Astrocyte of the spinal cord (primary cell): ENCODE measurements at regions not wholly inside any gene's neighbourhood (a gene's known extent, or its start where the extent isn't known, plus 50 kb on each side); places are given as distances from the start of the nearest gene placed in this dataset.

Source experiments
- DNase-seq: peaks from one replicate; pipeline ENCODE4 v3.0.0; 2011; ENCODE audit warnings: low read depth, low spot score
- H3K4me3 ChIP-seq: 2 replicates; pipeline ENCODE4 v1.5.1; 2011; ENCODE audit warnings: low read depth, mild to moderate bottlenecking, low read length, moderate library complexity
- CTCF ChIP-seq: IDR thresholded peaks from 2 replicates; pipeline ENCODE4 v1.5.1; 2012; ENCODE audit warnings: low read depth, mild to moderate bottlenecking, low read length, inconsistent platforms
- in situ Hi-C: cut with HindIII; loops from 2 replicates; pipeline ENCODE4 v1.10.0; 2017; ENCODE audit warnings: low sequenced_read_pairs

GRCh38 chr4:107473126-107473525, 246.9 kb downstream of the PAPSS1 start:
- no peak overlapping the region for H3K4me3 ChIP-seq
- in situ Hi-C loops = no loop called here
- DNase-seq = no peak
- TF ChIP-seq CTCF = no peak

GRCh38 chr4:107472265-107472948, 247.6 kb downstream of the PAPSS1 start:
- TF ChIP-seq CTCF = no peak
- in situ Hi-C loops = no loop called here

GRCh38 chr4:107470173-107470572, 249.9 kb downstream of the PAPSS1 start:
- TF ChIP-seq CTCF = no peak
- in situ Hi-C loops = no loop called here
- no peak for DNase-seq
- H3K4me3 ChIP-seq = no peak overlapping the region

More at GRCh38 chr4:107472265-107472948, 247.6 kb downstream of the PAPSS1 start:
- DNase-seq = no peak
- H3K4me3 ChIP-seq = no peak overlapping the region

- in situ Hi-C loops = no loop called here
- DNase-seq = peak; percentile 18
- no peak for TF ChIP-seq CTCF
Observed at GRCh38 chr4:107468812-107469211, 251.2 kb downstream of the PAPSS1 start.

GRCh38 chr4:107468156-107468555, 251.9 kb downstream of the PAPSS1 start:
- DNase-seq = no peak
- no peak for TF ChIP-seq CTCF
- no peak overlapping the region for H3K4me3 ChIP-seq
- in situ Hi-C loops = no loop called here

More at GRCh38 chr4:107468812-107469211, 251.2 kb downstream of the PAPSS1 start:
- no peak overlapping the region for H3K4me3 ChIP-seq

- no peak overlapping the region for H3K4me3 ChIP-seq
- DNase-seq = no peak
- in situ Hi-C loops = no loop called here
- no peak for TF ChIP-seq CTCF
Observed at GRCh38 chr4:107467461-107467860, 252.6 kb downstream of the PAPSS1 start.

- in situ Hi-C loops = no loop called here
- no peak for DNase-seq
- no peak for TF ChIP-seq CTCF
- H3K4me3 ChIP-seq = no peak overlapping the region
Observed at GRCh38 chr4:107458194-107458593, 261.8 kb downstream of the PAPSS1 start.
